ENCODE measurements at regions not wholly inside any gene's neighbourhood (a gene's known extent, or its start where the extent isn't known, plus 50 kb on each side); places are given as distances from the start of the nearest gene placed in this dataset.

DNA sequence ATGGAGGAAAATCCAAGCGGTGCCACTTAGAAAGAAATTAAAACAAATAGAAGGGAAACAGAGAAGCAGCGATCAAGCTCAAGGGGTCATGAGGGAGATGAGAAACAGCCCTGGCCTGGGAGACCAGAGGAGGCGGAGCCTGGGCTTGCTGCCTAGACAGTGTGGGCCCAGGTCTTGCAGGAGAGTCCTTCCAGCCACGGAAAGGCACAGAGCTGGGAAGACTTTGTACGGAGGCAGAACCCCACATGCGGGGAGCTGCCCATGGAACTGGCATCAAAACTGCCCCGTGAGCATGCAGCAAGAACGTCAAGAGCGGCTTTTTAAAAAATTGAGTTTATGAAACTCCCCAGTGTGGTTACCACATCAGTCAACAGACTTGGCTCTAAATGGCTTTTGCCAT lies 119.4 kb downstream of the IRX1 start:
- intact Hi-C loops (cut with DNase I), result no loop called here
- TF ChIP-seq, protein P1, sequence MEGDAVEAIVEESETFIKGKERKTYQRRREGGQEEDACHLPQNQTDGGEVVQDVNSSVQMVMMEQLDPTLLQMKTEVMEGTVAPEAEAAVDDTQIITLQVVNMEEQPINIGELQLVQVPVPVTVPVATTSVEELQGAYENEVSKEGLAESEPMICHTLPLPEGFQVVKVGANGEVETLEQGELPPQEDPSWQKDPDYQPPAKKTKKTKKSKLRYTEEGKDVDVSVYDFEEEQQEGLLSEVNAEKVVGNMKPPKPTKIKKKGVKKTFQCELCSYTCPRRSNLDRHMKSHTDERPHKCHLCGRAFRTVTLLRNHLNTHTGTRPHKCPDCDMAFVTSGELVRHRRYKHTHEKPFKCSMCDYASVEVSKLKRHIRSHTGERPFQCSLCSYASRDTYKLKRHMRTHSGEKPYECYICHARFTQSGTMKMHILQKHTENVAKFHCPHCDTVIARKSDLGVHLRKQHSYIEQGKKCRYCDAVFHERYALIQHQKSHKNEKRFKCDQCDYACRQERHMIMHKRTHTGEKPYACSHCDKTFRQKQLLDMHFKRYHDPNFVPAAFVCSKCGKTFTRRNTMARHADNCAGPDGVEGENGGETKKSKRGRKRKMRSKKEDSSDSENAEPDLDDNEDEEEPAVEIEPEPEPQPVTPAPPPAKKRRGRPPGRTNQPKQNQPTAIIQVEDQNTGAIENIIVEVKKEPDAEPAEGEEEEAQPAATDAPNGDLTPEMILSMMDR (IDR thresholded peaks at IDR 0.05), result no peak
- no peak for ATAC-seq
- FAIRE-seq, result no peak
- no peaks in the 10 kb centered on the region for H3K4me1 ChIP-seq
- no peaks in the 10 kb centered on the region for H3K36me3 ChIP-seq
- H3K9me3 ChIP-seq, result no peaks in the 10 kb centered on the region
- 56 to 60% methylated on average over 9 of the region's 9 CpGs for WGBS, 2 donors
- H3K27ac ChIP-seq, result no peak overlapping the region
- no peak overlapping the region for H3K4me3 ChIP-seq
- H3K27me3 ChIP-seq, result no peaks in the 10 kb centered on the region
- no peak for DNase-seq

DNA sequence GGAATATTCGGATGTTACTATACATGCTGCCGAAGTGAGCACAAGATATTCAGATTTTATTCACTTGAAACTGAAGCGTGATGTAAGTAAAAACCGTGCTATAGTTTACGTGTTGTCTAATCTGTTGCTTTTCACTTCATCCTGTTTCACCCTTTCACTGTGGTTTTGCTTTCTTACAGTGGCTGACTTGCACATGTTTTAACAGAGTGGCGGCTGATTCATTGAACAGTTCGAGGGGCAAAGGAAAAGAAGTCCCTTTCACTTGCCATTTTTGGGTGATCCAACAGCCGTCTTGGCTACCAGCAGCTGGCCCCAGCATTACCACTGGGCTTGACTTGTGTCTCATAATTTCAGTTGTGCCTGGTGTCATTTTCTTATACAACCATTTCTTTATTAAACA lies 134.0 kb downstream of the IRX1 start:
- DNase-seq (no peak), ATAC-seq (no peak), FAIRE-seq (no peak)
- no peaks in the 10 kb centered on the region for H3K9me3 ChIP-seq
- intact Hi-C loops (cut with DNase I), result no loop called here
- 58 to 70% methylated on average over 8 of the region's 8 CpGs for WGBS, 2 donors
- no peak overlapping the region for H3K4me3 ChIP-seq
- TF ChIP-seq, protein P1 (IDR thresholded peaks at IDR 0.05), result no peak
- H3K4me1 ChIP-seq, result no peaks in the 10 kb centered on the region
- H3K27ac ChIP-seq, result no peak overlapping the region
- no peaks in the 10 kb centered on the region for H3K36me3 ChIP-seq
- no peaks in the 10 kb centered on the region for H3K27me3 ChIP-seq

DNA sequence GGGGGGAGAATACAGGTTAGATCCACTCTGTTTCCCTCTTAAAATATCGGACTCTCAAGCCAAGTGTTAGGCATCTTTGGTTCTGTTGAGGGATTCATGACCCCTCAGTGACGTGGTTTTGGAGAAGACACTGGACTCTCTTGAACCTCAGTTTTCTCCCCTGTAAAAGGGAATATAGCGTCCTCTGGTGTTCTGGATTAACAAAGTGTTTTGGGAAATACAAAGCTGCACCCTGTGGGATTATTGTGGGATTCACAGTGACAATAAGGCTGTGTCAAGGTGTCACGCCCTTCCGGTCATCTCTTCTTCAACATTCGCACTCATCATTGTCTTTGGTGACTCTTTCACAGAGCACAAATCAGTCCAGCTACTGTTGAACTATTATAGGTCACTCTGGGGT lies 139.0 kb downstream of the IRX1 start:
- no peak overlapping the region for H3K4me3 ChIP-seq
- TF ChIP-seq, protein P1 (IDR thresholded peaks at IDR 0.05), result no peak
- 66 to 79% methylated on average over 6 of the region's 6 CpGs for WGBS, 2 donors
- no peaks in the 10 kb centered on the region for H3K9me3 ChIP-seq
- FAIRE-seq (no peak), DNase-seq (no peak), ATAC-seq (no peak)
- H3K4me1 ChIP-seq, result no peaks in the 10 kb centered on the region
- no peaks in the 10 kb centered on the region for H3K27me3 ChIP-seq
- H3K27ac ChIP-seq, result no peak overlapping the region
- no peaks in the 10 kb centered on the region for H3K36me3 ChIP-seq
- intact Hi-C loops (cut with DNase I), result no loop called here

DNA sequence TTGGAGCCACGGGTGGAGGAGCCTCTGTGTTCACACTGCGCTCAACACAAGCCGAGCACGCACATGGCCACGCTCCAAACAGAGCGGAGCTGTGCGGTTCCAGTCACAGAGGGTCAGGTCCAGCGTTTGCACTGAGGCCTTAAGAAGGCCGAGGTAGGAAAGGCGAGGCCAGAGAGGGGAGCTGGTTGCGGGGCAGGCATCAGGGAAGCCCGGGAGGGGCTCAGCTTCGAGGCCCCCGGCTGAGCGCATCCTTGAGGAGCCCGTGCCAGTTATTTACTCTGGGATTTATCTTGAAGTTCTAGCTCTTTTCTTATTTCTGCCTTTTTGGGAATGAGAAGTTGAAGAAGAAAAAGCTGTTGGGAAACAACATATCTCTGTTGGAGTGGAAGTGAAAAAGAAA lies 140.8 kb downstream of the IRX1 start:
- no peak for ATAC-seq
- no peak for FAIRE-seq

DNA sequence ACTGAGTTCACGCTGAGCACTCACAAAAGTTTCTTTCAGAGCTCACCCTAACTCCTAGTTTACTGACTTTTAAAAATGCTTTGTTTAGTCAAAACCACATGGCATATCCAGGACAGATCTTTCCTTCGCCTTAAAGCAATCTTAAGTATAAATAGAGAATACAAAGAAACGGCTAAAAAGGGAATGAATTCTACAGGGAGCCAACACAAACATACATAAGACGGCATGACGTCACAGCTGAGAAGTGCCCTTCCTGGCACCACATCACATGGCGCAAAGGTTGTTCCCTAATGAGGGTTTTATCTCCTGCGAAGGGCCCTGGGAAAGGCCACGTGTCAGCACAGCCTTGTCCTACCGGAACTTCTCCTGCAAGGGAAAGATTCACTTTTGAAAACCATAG lies 141.3 kb downstream of the IRX1 start:
- TF ChIP-seq, protein P1 (IDR thresholded peaks at IDR 0.05), result no peak
- H3K4me3 ChIP-seq, result no peak overlapping the region
- intact Hi-C loops (cut with DNase I), result no loop called here
- no peaks in the 10 kb centered on the region for H3K4me1 ChIP-seq
- H3K27me3 ChIP-seq, result no peaks in the 10 kb centered on the region
- no peaks in the 10 kb centered on the region for H3K36me3 ChIP-seq
- no peak overlapping the region for H3K27ac ChIP-seq
- ATAC-seq, result no peak
- no peak for FAIRE-seq
- no peak for DNase-seq
- 41 to 54% methylated on average over 9 of the region's 9 CpGs for WGBS, 2 donors
- H3K9me3 ChIP-seq, result no peaks in the 10 kb centered on the region

More for the DNA sequence above, 140.8 kb downstream of the IRX1 start:
- H3K9me3 ChIP-seq, result no peaks in the 10 kb centered on the region
- H3K27me3 ChIP-seq, result no peaks in the 10 kb centered on the region
- intact Hi-C loops (cut with DNase I), result no loop called here
- TF ChIP-seq, protein P1 (IDR thresholded peaks at IDR 0.05), result no peak
- no peaks in the 10 kb centered on the region for H3K4me1 ChIP-seq
- no peaks in the 10 kb centered on the region for H3K36me3 ChIP-seq
- no peak overlapping the region for H3K27ac ChIP-seq
- H3K4me3 ChIP-seq, result no peak overlapping the region
- WGBS, 2 donors, result 63 to 75% methylated on average over 16 of the region's 16 CpGs
- no peak for DNase-seq

All from pancreas (tissue), 10 donors.